Keratinocyte (primary cell): ENCODE measurements at regions not wholly inside any gene's neighbourhood (a gene's known extent, or its start where the extent isn't known, plus 50 kb on each side); places are given as distances from the start of the nearest gene placed in this dataset.

Experiments
- DNase-seq: peaks from one replicate; pipeline ENCODE4 v3.0.0-alpha.2; 2011; ENCODE audit warnings: low read depth, missing footprints, low spot score
- FAIRE-seq: peaks from 2 replicates; lab custom pipeline; 2011; peaks lifted over from hg19 to GRCh38; lab: Jason Lieb, UNC
- H2AFZ ChIP-seq: 2 replicates; pipeline ENCODE4 v1.6.0; 2012; ENCODE audit warnings: low read length, control low read depth, inconsistent platforms; ENCODE audit not compliant: control insufficient read depth
- H3K27ac ChIP-seq: 2 replicates; pipeline ENCODE4 v1.5.1; 2011; ENCODE audit warnings: low read length; ENCODE audit not compliant: control insufficient read depth, insufficient read depth
- H3K27me3 ChIP-seq: 3 replicates; pipeline ENCODE4 v1.6.0; 2011; ENCODE audit warnings: low read length; ENCODE audit not compliant: control insufficient read depth, insufficient read depth; ENCODE audit errors: extremely low read depth
- H3K36me3 ChIP-seq, 2 experiments: 2 replicates in 1 of 2; 3 replicates in 1 of 2; pipeline ENCODE4 v1.5.1; 2011; ENCODE audit warnings: low read length in 2 of 2, mild to moderate bottlenecking in 1 of 2; ENCODE audit not compliant: control insufficient read depth in 2 of 2, insufficient read depth in 2 of 2; ENCODE audit errors: extremely low read depth in 1 of 2
- H3K4me1 ChIP-seq: 3 replicates; pipeline ENCODE4 v1.5.1; 2011; ENCODE audit warnings: low read length; ENCODE audit not compliant: control insufficient read depth, insufficient read depth; ENCODE audit errors: extremely low read depth
- H3K4me2 ChIP-seq: 3 replicates; pipeline ENCODE4 v1.6.0; 2011; ENCODE audit warnings: low read depth, low read length; ENCODE audit not compliant: control insufficient read depth, insufficient read depth; ENCODE audit errors: extremely low read depth
- H3K4me3 ChIP-seq, 3 experiments: fragments of 200-600 bp in 1 of 3; sonication (generic) in 1 of 3; 2 replicates in 2 of 3; 3 replicates in 1 of 3; pipeline ENCODE4 v1.5.1; 2011 to 2016; ENCODE audit warnings: low read length in 3 of 3, mild to moderate bottlenecking in 3 of 3, control low read depth in 2 of 3, inconsistent platforms in 1 of 3, low read depth in 1 of 3, mixed read lengths in 1 of 3, mixed run types in 1 of 3, moderate library complexity in 1 of 3; ENCODE audit not compliant: control insufficient read depth in 2 of 3, insufficient read depth in 2 of 3; ENCODE audit errors: extremely low read depth in 1 of 3
- H3K79me2 ChIP-seq: 2 replicates; pipeline ENCODE4 v1.6.0; 2012; ENCODE audit warnings: low read length; ENCODE audit not compliant: control insufficient read depth, insufficient read depth
- H3K9ac ChIP-seq: 3 replicates; pipeline ENCODE4 v1.6.0; 2011; ENCODE audit warnings: low read length; ENCODE audit not compliant: control insufficient read depth, insufficient read depth; ENCODE audit errors: extremely low read depth
- H3K9me1 ChIP-seq: 3 replicates; pipeline ENCODE4 v1.6.0; 2011; ENCODE audit warnings: low read length; ENCODE audit not compliant: control insufficient read depth, insufficient read depth; ENCODE audit errors: extremely low read depth
- H3K9me3 ChIP-seq: 2 replicates; pipeline ENCODE4 v1.5.1; 2012; ENCODE audit warnings: low read depth, low read length; ENCODE audit not compliant: control insufficient read depth
- H4K20me1 ChIP-seq: 3 replicates; pipeline ENCODE4 v1.6.0; 2011; ENCODE audit warnings: low read length; ENCODE audit not compliant: control insufficient read depth, insufficient read depth; ENCODE audit errors: extremely low read depth
- CTCF ChIP-seq, 3 experiments: IDR thresholded peaks in 1 of 3; conservative IDR thresholded peaks in 1 of 3; optimal IDR thresholded peaks in 1 of 3; 2 replicates in 2 of 3; 3 replicates in 1 of 3; pipeline versions ENCODE3 to v1.5.1; 2011; ENCODE audit warnings: low read length in 3 of 3, mild to moderate bottlenecking in 3 of 3, moderate library complexity in 2 of 3, control low read depth in 1 of 3, inconsistent platforms in 1 of 3; ENCODE audit not compliant: insufficient read depth in 2 of 3; ENCODE audit errors: extremely low read depth in 1 of 3
- EZH2 ChIP-seq: IDR thresholded peaks from one replicate; pipeline ENCODE4 v1.6.1; 2012; ENCODE audit warnings: inconsistent platforms, mild to moderate bottlenecking, low read length, moderate library complexity
- dilution Hi-C: fragments of 300-500 bp; cut with MboI; formaldehyde crosslinking; loops from one replicate; pipeline ENCODE4 v1.7.0; 2020; ENCODE audit warnings: low sequenced_read_pairs; ENCODE audit not compliant: extremely low pct_ligation_motif_present

GRCh38 chr11:11141065-11141464 lies 212.0 kb downstream of the CSNK2A3 start:
- H3K4me1 ChIP-seq: peaks cover 2% of the 10 kb centered on the region
- no peaks in the 10 kb centered on the region for H3K9me3 ChIP-seq
- H3K27ac ChIP-seq: no peak overlapping the region
- H3K4me2 ChIP-seq: no peak overlapping the region
- no peak for TF ChIP-seq CTCF (optimal IDR thresholded peaks at IDR 0.05 in 1 of 3, IDR thresholded peaks at IDR 0.05 in 1 of 3, conservative IDR thresholded peaks at IDR 0.05 in 1 of 3; ENCODE audit: extremely low read depth in 1 of 3, insufficient read depth in 2 of 3, low read length in 3 of 3)
- no peak for TF ChIP-seq EZH2
- no peaks in the 10 kb centered on the region for H4K20me1 ChIP-seq
- no peaks in the 10 kb centered on the region for H3K27me3 ChIP-seq
- H3K9me1 ChIP-seq: no peaks in the 10 kb centered on the region
- dilution Hi-C loops: no loop called here
- no peaks in the 10 kb centered on the region for H3K36me3 ChIP-seq
- DNase-seq (no peak), FAIRE-seq (no peak)
- no peak overlapping the region for H2AFZ ChIP-seq
- H3K79me2 ChIP-seq: no peaks in the 10 kb centered on the region
- H3K9ac ChIP-seq: no peak overlapping the region
- no peak overlapping the region for H3K4me3 ChIP-seq

- H2AFZ ChIP-seq: no peak overlapping the region
- FAIRE-seq (no peak), DNase-seq (no peak)
- H3K4me2 ChIP-seq: no peak overlapping the region
- no peak overlapping the region for H3K9ac ChIP-seq
- H3K79me2 ChIP-seq: no peaks in the 10 kb centered on the region
- TF ChIP-seq EZH2 (no peak), CTCF (optimal IDR thresholded peaks at IDR 0.05 in 1 of 3, IDR thresholded peaks at IDR 0.05 in 1 of 3, conservative IDR thresholded peaks at IDR 0.05 in 1 of 3; ENCODE audit: extremely low read depth in 1 of 3, insufficient read depth in 2 of 3, low read length in 3 of 3) (no peak)
- no peaks in the 10 kb centered on the region for H3K9me1 ChIP-seq
- peaks cover 7% of the 10 kb centered on the region for H3K4me1 ChIP-seq
- H3K4me3 ChIP-seq: no peak overlapping the region
- no peaks in the 10 kb centered on the region for H3K27me3 ChIP-seq
- H3K27ac ChIP-seq: no peak overlapping the region
- dilution Hi-C loops: no loop called here
- H3K36me3 ChIP-seq: no peaks in the 10 kb centered on the region
- no peaks in the 10 kb centered on the region for H3K9me3 ChIP-seq
- H4K20me1 ChIP-seq: no peaks in the 10 kb centered on the region
Measured at GRCh38 chr11:11140510-11140909, 212.5 kb downstream of the CSNK2A3 start.
